ENCODE measurements at regions not wholly inside any gene's neighbourhood (a gene's known extent, or its start where the extent isn't known, plus 50 kb on each side); places are given as distances from the start of the nearest gene placed in this dataset.

- DNase-seq (ENCODE audit: low read depth in 1 of 2, low spot score in 1 of 2) = no peak
These were observed 154.8 kb downstream of the SALL1 start for GRCh38 chr16:50996166-50996829.

DNA sequence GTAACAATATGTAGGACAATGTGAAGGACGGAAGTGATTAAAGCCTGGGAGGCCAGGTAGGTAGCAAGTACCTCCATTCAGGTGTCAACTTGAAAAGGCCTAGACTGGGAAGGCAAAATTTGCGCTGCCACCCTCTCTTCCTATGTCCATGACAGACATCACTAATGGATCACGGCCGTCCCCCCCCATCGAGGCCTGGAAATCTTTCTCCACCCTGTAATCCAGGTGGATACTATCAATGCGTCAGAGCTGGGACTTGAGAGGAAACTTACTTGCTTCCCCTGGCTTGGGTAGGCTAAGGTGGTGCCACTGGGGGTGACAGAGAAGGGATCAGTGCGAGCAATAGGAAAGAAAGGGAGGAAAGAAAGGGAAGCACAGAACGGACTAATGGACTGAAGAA lies 156.1 kb downstream of the SALL1 start:
- DNase-seq (ENCODE audit: low read depth in 1 of 2, low spot score in 1 of 2) = no peak

DNA sequence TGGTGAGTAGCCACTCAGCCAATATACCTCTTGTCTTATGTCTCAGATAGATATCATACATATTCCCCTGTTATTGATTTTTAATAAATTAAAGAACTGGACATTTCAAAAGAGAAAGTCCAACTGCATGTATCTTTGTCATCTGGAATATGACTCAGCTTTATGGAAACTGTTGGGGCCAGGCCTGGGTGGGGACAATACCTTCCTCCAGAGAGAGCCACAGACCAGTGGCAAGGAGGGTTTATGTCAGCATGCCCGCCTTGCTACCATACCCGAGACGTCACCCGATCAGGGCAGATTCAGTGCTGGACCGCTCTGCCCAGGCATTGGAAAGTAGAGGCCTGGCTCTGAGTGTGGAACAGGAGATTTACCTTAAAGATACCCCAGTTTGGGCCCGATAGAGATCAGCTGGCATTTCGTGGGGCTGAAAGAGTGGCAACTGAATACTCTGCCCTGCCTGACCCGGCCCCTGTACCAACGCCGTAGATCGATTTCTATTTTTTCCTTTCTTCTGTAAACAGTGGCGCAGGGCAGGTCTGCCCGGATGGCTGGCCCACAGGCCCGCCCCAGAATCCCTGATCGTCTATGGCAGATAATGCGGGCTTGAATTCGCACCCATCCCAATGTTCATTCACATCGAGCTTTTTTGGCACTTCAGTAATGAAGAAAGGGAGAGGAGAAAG lies 158.6 kb downstream of the SALL1 start:
- DNase-seq (ENCODE audit: low read depth in 1 of 2, low spot score in 1 of 2) = no peak

- no peak for DNase-seq (ENCODE audit: low read depth in 1 of 2, low spot score in 1 of 2)
These were observed 159.6 kb downstream of the SALL1 start for GRCh38 chr16:50991436-50991835.

- no peak for DNase-seq (ENCODE audit: low read depth in 1 of 2, low spot score in 1 of 2)
These were observed 160.1 kb downstream of the SALL1 start for GRCh38 chr16:50991006-50991405.

DNA sequence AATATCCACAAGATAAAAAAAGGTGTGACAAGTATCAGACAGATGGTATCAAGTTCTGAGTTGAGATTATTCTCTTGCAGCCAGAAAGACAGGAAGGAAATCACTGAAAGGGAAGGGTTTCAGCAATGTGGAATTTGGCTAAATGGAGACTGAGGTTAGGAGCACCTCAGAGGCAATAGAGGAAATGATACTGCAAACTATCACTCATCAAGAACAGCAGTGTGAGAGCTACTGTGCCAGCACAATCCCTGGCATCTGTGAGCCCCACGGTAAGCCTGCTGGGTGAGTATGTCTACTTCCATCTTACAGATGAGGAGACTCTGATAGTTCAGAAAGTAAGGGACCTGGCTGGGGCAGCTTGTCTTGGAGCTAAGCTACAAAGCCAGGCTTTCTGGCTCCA lies 162.0 kb downstream of the SALL1 start:
- DNase-seq (ENCODE audit: low read depth in 1 of 2, low spot score in 1 of 2) = no peak

- DNase-seq (ENCODE audit: low read depth in 1 of 2, low spot score in 1 of 2) = no peak
These were observed 162.6 kb downstream of the SALL1 start for GRCh38 chr16:50988441-50988840.

DNA sequence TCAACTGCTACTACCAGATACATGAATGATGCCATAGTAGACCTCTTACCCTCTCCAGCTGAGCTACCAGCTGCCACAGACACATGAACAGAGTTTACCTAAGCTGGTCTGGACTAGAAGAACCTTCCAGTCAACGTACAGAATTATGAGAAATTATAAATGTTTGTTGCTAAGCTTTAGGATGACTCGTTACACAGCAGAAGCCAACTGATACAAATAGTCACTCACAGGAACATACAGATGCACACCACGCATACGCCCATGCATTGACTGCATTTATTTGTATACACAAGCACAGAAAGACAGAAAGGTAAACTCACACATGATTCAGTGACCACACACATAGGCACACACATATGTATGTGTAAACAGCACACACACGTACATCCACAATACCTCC lies 164.6 kb downstream of the SALL1 start:
- DNase-seq (ENCODE audit: low read depth in 1 of 2, low spot score in 1 of 2) = no peak

DNA sequence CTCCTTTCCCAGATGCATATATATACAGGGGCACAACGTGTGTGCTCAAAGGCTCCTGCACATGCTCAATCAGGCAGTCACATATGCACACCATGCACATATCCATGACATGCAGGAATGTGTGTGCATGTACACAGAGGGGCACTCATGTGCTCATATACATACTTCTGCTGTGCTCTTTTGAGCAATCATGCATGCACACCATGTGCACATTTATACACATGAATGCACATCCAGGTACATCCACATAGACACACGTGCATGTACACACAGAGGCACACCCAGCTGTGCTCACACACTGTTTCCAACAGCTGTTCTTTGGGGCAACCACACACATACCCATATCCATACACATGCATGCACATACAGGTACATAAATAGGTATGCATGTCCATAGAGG lies 165.3 kb downstream of the SALL1 start:
- no peak for DNase-seq (ENCODE audit: low read depth in 1 of 2, low spot score in 1 of 2)

DNA sequence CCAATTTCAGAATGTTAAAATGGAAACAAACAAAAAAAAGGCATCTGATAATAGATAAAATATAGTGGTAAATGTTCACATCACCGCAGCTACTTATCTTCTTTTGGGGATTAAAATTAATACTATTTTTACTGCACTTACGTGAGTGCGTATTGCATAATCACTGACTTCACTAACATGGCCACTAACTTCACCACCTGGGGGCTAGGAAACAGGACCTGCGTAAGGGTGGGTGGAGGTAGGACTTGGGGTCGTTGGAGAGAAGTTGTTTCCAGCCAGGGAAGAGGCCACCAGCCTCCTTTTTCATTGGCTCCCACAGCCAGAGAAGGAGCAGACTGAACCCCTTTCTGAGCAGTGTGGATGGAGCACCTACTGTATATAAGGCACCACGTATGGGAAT lies 166.4 kb downstream of the SALL1 start:
- DNase-seq (ENCODE audit: low read depth in 1 of 2, low spot score in 1 of 2) = no peak

DNA sequence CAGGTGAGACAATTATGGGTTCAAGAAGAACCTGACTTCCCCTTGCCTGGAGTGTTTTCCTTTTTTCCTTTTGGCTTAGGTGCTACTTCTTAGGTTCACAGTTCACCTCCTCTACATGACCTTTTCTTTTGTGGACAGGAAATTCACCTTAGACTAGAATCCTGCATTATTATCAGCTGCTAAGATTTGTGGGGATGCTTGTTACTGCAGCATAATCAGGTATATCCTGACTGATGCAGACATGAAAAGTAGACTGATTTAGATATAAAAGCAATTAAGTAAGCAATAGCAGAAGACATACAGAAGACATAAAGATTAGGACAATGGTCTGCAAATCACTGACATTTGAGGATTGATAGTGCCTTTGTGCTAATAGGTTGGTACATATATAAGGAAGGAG lies 168.3 kb downstream of the SALL1 start:
- DNase-seq (ENCODE audit: low read depth in 1 of 2, low spot score in 1 of 2) = no peak

DNA sequence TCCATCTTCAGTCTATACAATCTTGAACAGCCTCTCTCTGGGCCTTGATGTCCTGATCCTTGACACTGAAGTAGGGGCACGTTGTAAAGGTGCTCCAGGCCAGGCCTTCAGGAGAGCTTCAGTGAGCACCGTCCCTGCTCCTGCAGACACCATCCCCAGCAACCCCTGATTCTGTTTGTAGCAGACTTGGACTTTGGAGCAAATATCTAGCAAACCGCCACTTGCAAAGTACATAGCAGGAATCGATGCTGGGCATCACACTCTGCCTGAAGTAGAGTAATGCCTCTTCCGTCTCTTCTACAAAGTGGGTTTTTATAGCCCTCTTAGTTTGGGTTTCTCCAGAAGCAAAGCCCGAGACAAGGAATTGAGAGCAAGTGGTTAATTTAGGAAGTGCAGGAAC lies 169.1 kb downstream of the SALL1 start:
- no peak for DNase-seq (ENCODE audit: low read depth in 1 of 2, low spot score in 1 of 2)

GRCh38 chr16:50980666-50981065 lies 170.4 kb downstream of the SALL1 start:
- no peak for DNase-seq (ENCODE audit: low read depth in 1 of 2, low spot score in 1 of 2)

GRCh38 chr16:50979806-50980620 lies 171.1 kb downstream of the SALL1 start:
- DNase-seq (ENCODE audit: low read depth in 1 of 2, low spot score in 1 of 2) = no peak

DNA sequence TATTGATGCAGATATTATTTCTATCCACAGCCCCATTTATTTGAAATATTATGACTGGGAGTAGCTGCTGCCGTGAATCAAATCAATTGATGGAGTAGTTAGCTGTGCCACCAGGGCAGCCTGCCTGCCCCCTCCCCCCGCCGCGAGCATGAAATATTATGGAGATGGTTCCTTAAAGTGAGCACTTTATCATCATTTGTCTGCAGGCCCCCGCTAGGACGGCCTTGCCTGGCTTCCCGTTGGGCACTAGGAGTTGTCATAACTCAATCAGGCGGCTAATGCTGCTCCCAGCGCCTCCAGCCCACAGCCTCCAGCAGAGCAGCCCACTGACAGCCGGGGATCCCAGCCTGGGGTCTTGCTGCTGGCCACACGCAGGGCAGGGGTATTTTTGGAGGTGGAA lies 173.9 kb downstream of the SALL1 start:
- DNase-seq (ENCODE audit: low read depth in 1 of 2, low spot score in 1 of 2) = no peak

GRCh38 chr16:50974438-50975036 lies 176.5 kb downstream of the SALL1 start:
- no peak for DNase-seq (ENCODE audit: low read depth in 1 of 2, low spot score in 1 of 2)

- no peak for DNase-seq (ENCODE audit: low read depth in 1 of 2, low spot score in 1 of 2)
These were observed 178.2 kb downstream of the SALL1 start for GRCh38 chr16:50972876-50973275.

GRCh38 chr16:50970281-50970680 lies 180.8 kb downstream of the SALL1 start:
- no peak for DNase-seq (ENCODE audit: low read depth in 1 of 2, low spot score in 1 of 2)

GRCh38 chr16:50967827-50968612 lies 183.1 kb downstream of the SALL1 start:
- DNase-seq (ENCODE audit: low read depth in 1 of 2, low spot score in 1 of 2) = no peak

GRCh38 chr16:50964491-50964890 lies 186.6 kb downstream of the SALL1 start:
- DNase-seq (ENCODE audit: low read depth in 1 of 2, low spot score in 1 of 2) = no peak

GRCh38 chr16:50961952-50962351 lies 189.1 kb downstream of the SALL1 start:
- no peak for DNase-seq (ENCODE audit: low read depth in 1 of 2, low spot score in 1 of 2)

Measured in stimulated activated CD4-positive, alpha-beta T cell treated with anti-CD3 and anti-CD28 coated beads, Interleukin-15, amount 100 ng/mL, for 1 hour (primary cell).